ENCODE measurements at regions not wholly inside any gene's neighbourhood (a gene's known extent, or its start where the extent isn't known, plus 50 kb on each side); places are given as distances from the start of the nearest gene placed in this dataset.

DNA sequence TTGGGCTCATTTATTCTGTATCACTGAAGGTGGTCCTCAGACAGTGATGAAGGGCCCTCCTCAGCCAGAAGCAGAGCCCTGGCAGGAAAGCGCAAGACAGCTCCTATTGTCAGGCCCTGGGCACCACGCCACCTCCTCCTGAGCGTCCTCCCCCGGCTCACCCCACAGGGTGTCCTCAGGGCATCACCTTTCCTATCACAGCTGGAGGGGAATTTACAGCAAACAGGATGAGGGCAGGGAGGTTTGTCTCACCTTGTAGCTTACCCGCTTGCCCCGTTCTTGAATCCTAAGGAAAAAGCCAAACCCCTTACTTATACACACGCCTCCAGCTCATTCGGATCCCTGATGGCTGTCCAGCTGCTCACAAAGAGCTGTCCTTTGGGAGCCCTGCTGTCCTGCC is 50.2 kb upstream of the LANCL2 start:
- H3K27ac Mint-ChIP-seq (ENCODE audit: unreplicated experiment) = no peak overlapping the region
- H3K36me3 Mint-ChIP-seq (ENCODE audit: unreplicated experiment) = peaks cover 18% of the 10 kb centered on the region
- H3K4me1 Mint-ChIP-seq (ENCODE audit: low read depth, unreplicated experiment) = no peaks in the 10 kb centered on the region
- no peak for DNase-seq
- H3K9me3 Mint-ChIP-seq (ENCODE audit: unreplicated experiment) = peaks cover 18% of the 10 kb centered on the region
- TF ChIP-seq, protein P1, sequence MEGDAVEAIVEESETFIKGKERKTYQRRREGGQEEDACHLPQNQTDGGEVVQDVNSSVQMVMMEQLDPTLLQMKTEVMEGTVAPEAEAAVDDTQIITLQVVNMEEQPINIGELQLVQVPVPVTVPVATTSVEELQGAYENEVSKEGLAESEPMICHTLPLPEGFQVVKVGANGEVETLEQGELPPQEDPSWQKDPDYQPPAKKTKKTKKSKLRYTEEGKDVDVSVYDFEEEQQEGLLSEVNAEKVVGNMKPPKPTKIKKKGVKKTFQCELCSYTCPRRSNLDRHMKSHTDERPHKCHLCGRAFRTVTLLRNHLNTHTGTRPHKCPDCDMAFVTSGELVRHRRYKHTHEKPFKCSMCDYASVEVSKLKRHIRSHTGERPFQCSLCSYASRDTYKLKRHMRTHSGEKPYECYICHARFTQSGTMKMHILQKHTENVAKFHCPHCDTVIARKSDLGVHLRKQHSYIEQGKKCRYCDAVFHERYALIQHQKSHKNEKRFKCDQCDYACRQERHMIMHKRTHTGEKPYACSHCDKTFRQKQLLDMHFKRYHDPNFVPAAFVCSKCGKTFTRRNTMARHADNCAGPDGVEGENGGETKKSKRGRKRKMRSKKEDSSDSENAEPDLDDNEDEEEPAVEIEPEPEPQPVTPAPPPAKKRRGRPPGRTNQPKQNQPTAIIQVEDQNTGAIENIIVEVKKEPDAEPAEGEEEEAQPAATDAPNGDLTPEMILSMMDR (IDR thresholded peaks at IDR 0.05; ENCODE audit: partially characterized antibody, unreplicated experiment) = no peak
- H3K4me3 Mint-ChIP-seq (ENCODE audit: unreplicated experiment) = no peak overlapping the region
- H3K27me3 Mint-ChIP-seq (ENCODE audit: unreplicated experiment) = peaks cover 7% of the 10 kb centered on the region
